GM12892 (cell line): ENCODE measurements at regions not wholly inside any gene's neighbourhood (a gene's known extent, or its start where the extent isn't known, plus 50 kb on each side); places are given as distances from the start of the nearest gene placed in this dataset.

Experiments
- DNase-seq: peaks from one replicate; pipeline ENCODE4 v3.0.0; 2011; ENCODE audit not compliant: insufficient read length
- FAIRE-seq: peaks from 2 replicates; lab custom pipeline; 2011; peaks lifted over from hg19 to GRCh38; lab: Jason Lieb, UNC
- POLR2A ChIP-seq: IDR thresholded peaks from 2 replicates; pipeline ENCODE4 v1.6.1; 2011; ENCODE audit warnings: low read depth, low read length, control low read depth
- POLR2AphosphoS5 ChIP-seq: IDR thresholded peaks from 2 replicates; pipeline ENCODE4 v1.6.1; 2011; ENCODE audit warnings: low read depth, low read length, control low read depth
- TAF1 ChIP-seq: IDR thresholded peaks from 2 replicates; pipeline ENCODE4 v1.6.1; 2011; ENCODE audit warnings: low read depth, mild to moderate bottlenecking, control low read depth, low read length, borderline replicate concordance

- no peak for TF ChIP-seq POLR2AphosphoS5
- TF ChIP-seq TAF1 = no peak
- no peak for TF ChIP-seq POLR2A
- FAIRE-seq (no peak), DNase-seq (no peak)
These were observed 78.9 kb upstream of the RESF1 start for GRCh38 chr12:31880340-31880739.

- TF ChIP-seq POLR2A (no peak), POLR2AphosphoS5 (no peak), TAF1 (no peak)
- FAIRE-seq (no peak), DNase-seq (no peak)
These were observed 81.3 kb upstream of the RESF1 start for GRCh38 chr12:31877884-31878283.

DNA sequence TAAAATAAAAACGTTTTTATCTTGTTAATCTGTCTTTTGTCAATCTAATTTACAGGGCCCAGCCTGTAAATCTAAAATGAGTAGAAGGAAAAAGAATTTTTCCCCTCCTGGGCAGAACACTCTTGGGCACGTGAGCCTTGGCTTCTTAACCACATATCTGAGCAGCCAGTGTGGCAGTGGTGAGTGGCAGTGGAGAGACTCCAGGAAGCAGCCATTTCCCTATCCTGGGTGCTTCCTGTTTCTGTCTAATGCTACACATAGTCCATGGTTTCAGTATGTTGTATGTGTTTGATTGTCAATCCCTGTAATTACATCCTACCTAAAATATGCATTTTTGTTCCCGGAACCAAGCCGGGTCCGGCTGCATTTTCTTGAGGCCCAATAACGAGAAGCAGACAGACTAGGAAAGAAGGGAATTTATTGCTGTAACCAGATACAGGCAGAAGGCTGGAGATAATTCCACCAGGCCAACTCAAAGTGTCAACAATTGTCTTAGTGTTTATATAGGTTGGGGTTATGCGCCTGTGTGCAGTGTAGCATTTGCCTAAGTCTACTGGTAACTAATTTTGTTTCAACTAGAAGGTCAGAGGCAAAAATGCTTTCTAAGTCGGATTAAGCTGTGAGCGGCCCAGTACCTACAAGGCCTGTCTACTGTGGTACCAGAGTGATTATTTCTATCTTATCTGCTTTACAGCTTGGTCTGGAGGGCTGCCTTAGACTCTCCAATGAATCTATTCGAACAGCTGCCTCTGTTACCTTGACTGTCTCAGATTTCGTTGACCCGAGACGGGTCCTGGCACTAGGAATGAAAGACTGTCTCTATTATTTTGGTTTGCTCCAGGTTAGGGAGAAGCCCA, 82.4 kb upstream of the RESF1 start:
- DNase-seq (no peak), FAIRE-seq (peak; percentile 38)
- no peak for TF ChIP-seq TAF1
- TF ChIP-seq POLR2A = no peak
- TF ChIP-seq POLR2AphosphoS5 = no peak

DNA sequence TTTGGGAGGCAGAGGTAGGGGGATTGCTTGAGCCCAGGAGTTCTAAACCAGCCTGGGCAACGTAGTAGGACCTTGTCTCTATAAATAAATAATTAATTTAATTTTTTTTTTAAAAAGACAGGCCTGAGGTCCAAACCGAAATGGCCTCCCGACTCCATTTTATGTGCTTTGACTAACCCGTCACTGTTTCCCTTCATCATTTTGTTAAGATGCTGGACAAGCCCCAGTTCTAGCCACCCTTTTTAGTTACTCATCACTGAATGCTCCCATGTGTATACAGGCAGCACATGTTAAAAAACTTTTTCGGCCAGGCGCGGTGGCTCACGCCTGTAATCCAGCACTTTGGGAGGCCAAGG, 83.6 kb upstream of the RESF1 start:
- DNase-seq = no peak
- TF ChIP-seq POLR2A = no peak
- no peak; the same call in 1 of the 2 replicates for TF ChIP-seq TAF1
- no peak for TF ChIP-seq POLR2AphosphoS5
- no peak for FAIRE-seq

GRCh38 chr12:31874961-31875608, 84.1 kb upstream of the RESF1 start:
- DNase-seq = peak; percentile 34

DNA sequence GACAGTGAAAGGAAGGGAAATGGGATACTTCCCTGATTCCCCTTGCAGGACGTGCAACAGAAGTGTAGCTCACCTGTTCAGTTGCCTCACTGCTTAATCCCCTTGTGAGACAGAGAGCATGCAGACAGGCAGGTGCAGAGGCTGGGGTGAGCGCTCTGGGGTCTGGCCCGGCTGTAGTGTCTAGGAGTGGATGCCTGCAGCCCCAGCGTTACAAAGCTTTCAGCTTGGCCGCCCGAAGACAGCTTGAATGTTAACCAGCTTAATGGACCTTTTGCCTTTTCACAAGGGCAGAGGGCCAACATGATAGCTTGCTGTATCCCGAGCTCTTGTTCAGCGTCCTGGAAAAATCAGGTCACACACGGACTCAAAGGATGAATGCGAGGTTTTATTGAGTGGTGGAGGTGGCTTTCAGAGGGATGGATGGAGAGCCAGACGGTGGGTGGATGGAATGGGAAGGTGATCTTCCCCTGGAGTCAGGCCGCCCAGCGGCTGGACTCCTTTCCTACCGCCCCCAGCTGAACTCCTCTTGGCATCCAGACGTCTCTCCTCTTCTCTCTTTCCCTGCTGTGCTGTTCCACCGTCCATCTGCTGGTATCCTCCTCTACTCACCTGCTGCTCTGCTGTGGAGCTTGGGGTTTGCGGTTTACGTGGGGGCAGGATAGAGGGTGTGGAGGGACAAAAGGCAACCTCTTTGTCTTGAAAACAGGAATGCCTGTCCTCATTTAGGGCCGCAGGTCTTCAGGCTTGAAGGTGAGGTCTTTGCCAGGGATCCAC, 86.2 kb upstream of the RESF1 start:
- TF ChIP-seq POLR2AphosphoS5 (no peak), POLR2A (no peak), TAF1 (no peak)
- DNase-seq (no peak), FAIRE-seq (no peak)

More at GRCh38 chr12:31874961-31875608, 84.1 kb upstream of the RESF1 start:
- TF ChIP-seq TAF1 (no peak), POLR2A (0 out of 2 replicates have a peak, but pooled peaks have one; percentile 43)
- FAIRE-seq = peak; percentile 61

DNA sequence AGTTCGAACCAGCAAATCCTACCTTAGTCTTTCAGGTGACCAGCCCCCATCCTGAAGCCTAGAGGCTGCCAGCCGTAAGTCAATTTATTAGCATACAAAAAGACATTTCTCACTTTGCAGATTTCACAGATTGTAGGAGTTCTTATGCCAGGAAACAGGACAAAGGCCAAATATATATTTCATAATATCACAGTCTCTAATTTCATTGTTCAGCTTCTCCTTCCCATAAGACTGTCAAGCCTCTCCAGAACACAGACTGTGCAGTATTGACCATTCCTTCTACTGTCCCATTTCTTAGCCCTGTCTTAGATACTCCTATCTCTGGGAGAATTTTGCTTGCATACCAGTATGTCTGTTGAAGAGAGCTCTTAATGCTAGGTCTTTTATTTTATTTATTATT, 89.2 kb upstream of the RESF1 start:
- no peak for DNase-seq
- FAIRE-seq = no peak
- TF ChIP-seq TAF1 (no peak), POLR2A (no peak), POLR2AphosphoS5 (no peak)

DNA sequence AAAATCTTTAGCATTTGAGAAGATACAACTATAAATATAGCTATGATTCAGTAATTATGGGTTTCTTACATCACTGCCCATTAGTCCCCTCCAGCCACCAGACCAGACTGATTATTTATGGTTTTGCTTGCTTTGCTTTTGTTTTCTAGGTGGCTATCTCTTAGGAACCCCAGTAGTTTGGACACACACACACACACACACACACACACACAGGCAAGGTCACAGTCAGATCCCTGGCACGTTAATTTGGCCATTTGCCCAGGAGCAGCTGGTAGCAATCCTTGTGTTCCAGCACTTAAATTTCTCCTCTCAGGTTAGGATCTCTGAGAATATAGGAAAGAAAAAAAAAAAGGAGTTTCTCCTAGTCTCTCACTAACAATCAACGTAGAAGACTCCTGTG, 90.2 kb upstream of the RESF1 start:
- no peak for FAIRE-seq
- TF ChIP-seq POLR2A (no peak), TAF1 (no peak), POLR2AphosphoS5 (no peak)
- no peak for DNase-seq

DNA sequence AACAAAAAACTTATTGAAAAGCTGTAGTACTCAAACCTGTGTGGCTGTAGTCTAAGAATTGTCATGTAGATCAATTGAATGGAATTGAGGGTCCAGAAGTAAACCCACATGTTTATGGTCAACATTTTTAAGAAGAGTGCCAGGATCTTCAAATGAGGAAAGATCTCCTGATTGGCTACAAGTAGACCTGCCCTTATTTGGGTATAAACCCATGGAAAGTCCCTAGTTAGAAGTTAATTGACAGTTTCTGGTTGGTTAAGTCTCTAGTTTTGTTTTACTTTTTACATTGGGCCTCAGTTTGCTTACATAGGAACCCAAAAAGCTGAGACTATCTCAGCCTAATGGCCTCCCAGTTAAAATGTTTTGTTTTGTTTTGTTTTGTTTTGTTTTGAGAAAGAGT, 91.9 kb upstream of the RESF1 start:
- FAIRE-seq (peak; percentile 80), DNase-seq (no peak)
- TF ChIP-seq TAF1 (no peak), POLR2AphosphoS5 (no peak), POLR2A (no peak)

DNA sequence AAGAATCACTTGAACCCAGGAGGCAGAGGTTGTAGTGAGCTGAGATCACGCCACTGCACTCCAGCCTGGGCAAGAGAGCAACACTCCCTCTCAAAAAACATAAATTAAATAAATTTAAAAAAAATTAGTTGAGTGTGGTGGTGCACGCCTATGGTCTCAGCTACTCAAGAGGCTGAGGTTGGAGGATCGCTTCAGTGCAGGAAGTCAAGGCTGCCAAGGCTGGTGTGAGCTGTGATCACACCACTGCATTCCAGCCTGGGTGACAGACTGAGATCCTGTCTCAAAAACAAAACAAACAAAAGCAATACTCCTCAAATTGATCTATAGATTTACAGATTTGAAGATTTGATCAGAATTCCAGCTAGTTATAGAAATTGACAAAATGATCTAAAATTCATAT, 92.7 kb upstream of the RESF1 start:
- TF ChIP-seq POLR2A = no peak
- no peak for TF ChIP-seq POLR2AphosphoS5
- TF ChIP-seq TAF1 = no peak
- DNase-seq (no peak), FAIRE-seq (no peak)

DNA sequence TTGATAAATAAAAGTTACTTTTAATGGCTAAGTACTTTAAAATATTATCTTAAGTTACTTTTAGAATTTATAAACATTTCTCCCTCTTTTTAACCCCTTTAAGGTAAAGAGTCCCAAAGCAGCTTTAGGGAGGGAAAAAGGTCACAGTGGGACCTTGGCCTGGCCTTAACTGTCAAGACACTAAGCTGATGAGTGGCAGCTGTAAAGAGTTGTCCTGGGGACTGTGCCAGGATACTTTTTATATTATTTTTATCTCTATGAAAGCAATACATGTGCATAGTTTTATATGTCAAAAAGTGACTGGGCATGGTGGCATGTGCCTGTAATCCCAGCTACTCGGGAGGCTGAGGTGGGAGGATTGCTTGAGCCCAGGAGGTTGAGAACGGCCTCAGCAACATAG, 94.2 kb upstream of the RESF1 start:
- TF ChIP-seq POLR2AphosphoS5 (no peak), POLR2A (no peak), TAF1 (no peak)
- FAIRE-seq (no peak), DNase-seq (no peak)
